GM18870 (cell line): ENCODE measurements at regions not wholly inside any gene's neighbourhood (a gene's known extent, or its start where the extent isn't known, plus 50 kb on each side); places are given as distances from the start of the nearest gene placed in this dataset.
"Not testable (repeated sequence)": the region's sequence is repeated elsewhere in the genome, so short reads cannot be mapped to it uniquely, and the experiment has no call there.

ENCODE experiments used
- ATAC-seq: cut with Tn5 transposase; IDR thresholded peaks from one replicate; pipeline ENCODE4 v1.9.1; 2021; ENCODE audit warnings: moderate library complexity; ENCODE audit not compliant: unreplicated experiment

GRCh38 chr4:38373375-38373774 is 290.6 kb upstream of the KLF3 start:
- no peak for ATAC-seq

- no peak for ATAC-seq
These were observed 286.8 kb upstream of the KLF3 start for GRCh38 chr4:38377195-38377594.

GRCh38 chr4:38378478-38378877 is 285.5 kb upstream of the KLF3 start:
- ATAC-seq, result no peak

DNA sequence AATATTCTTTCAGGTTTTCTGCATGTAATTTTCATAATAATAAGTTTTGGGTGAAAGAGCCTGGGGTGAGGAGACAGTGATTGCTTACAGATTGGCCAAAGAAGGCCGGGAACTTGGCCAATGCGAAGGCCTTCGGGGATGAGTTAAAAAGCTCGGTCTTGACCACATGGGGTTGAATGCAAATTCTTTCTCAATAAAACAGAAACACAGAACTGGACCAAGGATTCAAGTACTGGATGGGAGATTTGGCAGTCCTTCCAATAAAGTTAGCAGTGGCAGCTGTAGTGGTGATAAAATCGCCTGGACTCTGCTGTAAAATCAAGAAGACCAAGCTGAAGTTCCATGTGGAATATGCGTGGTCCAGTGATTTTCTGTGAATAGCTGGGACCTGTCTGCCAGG is 282.2 kb upstream of the KLF3 start:
- no peak for ATAC-seq

DNA sequence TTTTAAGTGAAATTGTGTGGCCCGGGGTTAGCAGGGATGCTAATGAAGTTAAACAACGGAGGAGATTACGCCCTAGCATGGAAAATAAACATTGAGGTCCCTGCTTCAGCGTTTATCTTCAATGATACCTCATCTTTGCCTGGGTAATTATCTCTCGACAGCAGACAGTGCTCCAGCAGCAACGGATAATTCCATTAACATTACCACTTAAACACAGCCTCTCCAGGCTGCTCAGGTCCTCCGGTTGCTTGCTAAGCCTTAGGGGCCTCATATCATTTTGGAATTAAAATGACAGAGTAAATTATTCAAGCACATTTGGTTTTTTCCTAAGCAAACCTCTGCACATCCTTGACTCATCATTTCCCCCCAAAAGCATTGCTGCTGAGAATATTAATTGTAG is 281.5 kb upstream of the KLF3 start:
- no peak for ATAC-seq

DNA sequence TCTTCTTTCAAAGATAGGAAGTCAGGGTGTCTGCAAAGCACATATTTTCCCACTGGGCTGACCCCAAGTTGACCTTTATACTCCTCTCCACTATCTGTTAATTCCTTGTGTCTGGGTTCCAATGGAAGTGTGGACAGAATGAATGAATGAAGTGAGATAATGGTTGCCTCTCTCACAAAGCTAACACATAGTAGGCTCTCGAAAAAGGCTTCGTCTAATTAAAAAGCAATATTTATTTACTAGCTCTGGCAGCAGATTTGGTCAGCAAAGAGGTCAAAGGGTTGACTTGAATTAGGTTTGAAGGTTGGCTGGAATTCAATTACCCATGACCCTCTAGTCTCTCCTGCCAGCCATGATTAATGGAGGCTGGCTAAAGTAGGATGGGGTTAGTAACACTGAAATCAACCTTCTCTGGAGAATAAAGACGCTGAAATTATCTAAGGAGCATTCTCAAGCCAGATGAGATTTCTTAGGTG is 280.3 kb upstream of the KLF3 start:
- no peak for ATAC-seq

DNA sequence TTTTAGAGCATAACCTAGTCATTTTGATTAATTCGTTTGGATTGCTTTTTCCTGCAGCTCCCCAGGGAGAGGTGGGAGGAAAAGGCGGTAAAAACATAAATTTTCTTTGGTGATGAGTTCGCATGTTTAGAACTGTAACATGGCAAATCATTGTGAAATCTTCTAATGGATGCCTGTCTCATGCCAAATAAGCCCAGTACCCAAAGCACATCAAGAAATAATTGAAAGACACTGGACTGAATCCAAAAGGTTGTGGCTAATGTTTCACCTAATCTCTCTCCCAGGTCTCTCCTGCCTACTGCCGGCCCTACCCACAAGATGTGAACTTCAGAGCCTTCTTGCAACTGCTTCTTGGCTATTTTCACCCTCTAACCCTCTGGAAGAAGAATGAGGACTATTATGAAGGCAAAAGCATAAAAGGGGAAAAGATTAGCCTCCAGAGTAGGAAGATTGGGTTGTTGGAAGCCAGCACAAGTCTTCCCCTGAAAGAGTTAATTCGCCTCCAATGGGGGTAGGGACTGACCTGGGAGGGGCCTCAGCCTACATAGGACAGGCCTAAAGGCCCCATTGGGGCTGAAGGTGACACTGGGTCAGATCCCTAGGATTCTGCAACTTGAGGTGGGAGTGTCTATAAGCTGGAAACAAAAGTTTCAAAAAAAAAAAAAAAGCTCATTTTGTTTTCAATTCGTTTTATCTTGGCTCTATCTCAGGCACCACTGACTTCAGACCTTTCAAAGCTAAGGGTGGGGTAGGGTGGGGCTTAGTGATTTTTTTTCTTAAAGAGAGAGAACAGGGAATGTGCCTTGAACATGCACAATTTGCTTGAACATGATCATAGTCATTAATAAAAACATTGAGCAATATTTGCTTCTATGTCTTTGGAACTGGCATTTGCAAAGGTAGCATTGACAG is 278.6 kb upstream of the KLF3 start:
- ATAC-seq, result no peak

DNA sequence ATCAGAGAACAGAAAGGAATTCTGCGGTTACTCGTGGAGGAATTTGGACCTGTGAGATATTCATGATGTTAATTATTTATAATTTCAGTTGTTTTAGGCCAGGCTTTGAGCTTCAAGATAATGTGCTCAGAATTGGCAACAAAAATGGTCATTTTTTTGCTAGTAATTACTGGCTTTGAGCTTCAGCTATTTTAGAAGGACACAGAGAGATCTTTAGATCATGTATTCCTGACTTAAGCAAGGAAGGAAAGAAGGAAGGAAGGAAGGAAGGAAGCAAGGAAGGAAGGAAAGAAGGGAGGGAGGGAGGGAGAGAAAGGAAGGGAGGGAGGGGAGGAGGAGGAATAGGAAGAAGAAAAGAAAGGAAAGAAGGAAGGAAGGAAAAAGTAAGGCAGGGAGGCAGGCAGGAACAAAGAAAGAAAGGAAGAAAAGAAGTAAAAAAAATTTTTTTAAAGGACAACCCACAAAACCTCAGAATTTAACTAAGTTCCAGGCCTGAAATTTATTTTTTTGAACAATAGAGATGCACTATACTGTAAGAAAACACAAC is 277.9 kb upstream of the KLF3 start:
- no peak for ATAC-seq

DNA sequence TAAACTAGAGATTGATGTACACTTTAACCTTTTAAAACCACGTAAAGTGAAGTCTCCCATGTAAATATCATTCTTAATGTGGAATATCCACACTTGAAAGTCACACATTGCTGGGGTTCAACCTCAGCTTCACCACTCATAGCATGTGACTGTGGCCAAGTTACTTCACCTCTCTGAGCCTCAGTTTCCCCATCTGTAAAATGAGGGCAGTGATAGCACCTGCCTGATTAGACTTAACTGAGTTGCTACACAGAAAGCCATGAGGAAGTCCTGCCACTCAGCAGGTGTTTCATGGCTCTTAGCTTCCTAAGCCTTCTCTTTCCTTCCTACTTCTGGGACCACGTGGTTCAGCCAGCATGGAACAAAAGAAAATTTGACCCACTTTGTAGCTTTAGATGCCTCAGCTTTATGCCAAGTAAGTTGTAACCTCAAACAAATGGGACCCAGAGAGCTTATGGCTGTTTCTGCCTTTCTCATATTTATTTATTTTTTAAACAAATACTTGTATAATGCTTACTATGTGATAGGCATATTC is 277.3 kb upstream of the KLF3 start:
- ATAC-seq, result no peak

- no peak for ATAC-seq
These were observed 276.7 kb upstream of the KLF3 start for GRCh38 chr4:38387348-38387747.

- ATAC-seq, result no peak
These were observed 276.2 kb upstream of the KLF3 start for GRCh38 chr4:38387819-38388218.

DNA sequence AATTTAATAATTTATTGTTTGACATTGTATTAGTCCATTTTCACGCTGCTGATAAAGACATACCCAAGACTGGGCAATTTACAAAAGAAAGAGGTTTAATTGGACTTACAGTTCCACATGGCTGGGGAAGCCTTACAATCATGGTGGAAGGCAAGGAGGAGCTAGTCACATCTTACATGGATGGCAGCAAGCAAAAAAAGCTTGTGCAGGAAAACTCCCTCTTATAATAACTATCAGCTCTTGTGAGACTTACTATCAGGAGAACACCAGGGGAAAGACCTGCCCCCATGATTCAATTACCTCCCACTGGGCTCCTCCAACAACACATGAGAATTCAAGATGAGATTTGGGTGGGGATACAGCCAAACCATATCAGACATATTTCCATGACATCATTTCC is 275.1 kb upstream of the KLF3 start:
- not testable (repeated sequence) for ATAC-seq

DNA sequence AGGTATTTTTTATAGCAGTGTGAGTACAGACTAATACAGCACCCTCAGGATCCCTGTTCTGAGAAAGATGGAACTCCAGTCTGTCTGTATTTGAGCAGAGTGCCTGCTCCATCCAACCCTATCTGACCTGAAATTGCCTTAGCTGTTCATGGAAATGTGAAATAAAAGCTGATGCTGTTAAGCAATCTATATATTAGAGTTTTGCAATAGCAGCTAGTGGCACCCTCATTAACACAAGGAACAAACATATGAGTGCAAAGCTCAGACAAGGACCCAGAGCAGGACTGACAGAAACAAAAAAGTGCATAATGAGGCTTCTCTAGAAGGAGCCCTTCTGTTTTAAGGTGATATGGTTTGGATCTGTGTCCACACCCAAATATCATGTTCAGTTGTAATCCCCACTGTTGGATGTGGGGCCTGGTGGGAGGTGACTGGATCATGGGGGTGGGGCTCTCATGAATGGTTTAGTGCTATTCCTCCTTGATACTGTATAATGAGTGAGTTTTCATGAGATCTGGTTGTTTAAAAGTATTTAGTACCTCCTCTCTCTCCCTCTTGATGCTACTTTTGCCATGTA is 272.9 kb upstream of the KLF3 start:
- ATAC-seq, result no peak

- no peak for ATAC-seq
These were observed 271.7 kb upstream of the KLF3 start for GRCh38 chr4:38392223-38392855.

- no peak for ATAC-seq
These were observed 267.9 kb upstream of the KLF3 start for GRCh38 chr4:38396091-38396490.

GRCh38 chr4:38396845-38397547 is 267.0 kb upstream of the KLF3 start:
- ATAC-seq, result no peak

DNA sequence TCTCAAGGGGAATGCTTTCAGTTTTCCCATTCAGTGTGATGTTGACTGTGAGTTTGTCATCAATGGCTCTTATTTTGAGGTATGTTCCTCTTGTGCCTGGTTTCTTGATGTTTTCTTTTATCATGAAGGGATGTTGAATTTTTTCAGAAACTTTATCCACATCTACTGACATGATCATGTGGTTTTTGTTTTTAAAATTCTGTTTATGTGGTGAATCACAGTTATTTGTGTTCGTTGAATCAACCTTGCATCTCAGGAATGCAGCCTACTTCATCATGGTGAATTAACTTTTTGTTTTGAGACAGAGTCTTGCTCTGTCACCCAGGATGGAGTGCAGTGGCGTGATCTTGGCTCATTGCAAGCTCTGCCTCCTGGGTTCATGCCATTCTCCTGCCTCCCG is 263.1 kb upstream of the KLF3 start:
- no peak for ATAC-seq

DNA sequence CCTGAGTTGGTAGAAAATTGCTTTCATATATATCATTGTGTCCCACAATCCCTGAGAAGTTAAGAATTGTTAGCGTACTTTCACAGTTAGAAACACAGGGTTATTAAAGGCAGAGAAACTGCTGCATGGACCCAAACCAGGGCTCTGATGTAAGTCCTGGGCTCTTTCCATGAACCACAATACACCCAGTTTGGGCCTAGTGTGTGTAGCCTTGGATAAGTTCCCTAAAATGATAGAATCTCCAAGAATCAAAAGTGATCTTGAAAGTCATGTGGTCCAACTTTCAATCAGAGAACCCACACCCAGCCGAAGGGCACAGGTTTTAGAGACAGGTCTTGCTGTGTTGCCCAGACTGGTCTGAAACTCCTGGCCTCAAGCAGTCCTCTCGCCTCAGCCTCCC is 257.8 kb upstream of the KLF3 start:
- ATAC-seq, result no peak

- ATAC-seq, result no peak
These were observed 254.1 kb upstream of the KLF3 start for GRCh38 chr4:38409852-38410251.

DNA sequence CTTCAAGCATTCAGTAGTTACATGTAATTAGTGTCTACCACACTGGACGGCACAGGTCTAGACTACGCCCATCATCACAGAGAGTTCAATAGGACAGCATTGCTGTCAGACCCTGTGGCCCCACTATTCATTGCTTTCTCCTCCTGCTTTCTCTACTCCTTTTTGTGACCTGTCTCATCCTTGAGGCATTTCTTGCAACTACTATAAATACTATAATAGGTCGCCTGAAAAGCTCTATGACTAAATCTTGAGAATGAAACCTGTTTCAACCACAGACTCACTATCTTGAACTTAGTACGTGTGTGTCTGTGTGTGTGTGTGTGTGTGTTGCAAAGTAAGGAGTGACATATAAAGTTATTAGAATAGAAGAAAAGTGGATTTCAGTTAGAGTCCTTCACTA is 252.9 kb upstream of the KLF3 start:
- peak; percentile 84 for ATAC-seq
